ENCODE measurements at regions not wholly inside any gene's neighbourhood (a gene's known extent, or its start where the extent isn't known, plus 50 kb on each side); places are given as distances from the start of the nearest gene placed in this dataset.

GRCh38 chr1:203954293-203954692, 92.9 kb downstream of the SNRPE start:
- Histone ChIP-seq H3K4me1 (no peaks in the 10 kb centered on the region), H3K4me3 (no peak overlapping the region), H3K9me3 (peaks cover 9% of the 10 kb centered on the region), H3K36me3 (no peaks in the 10 kb centered on the region), H3K27me3 (no peaks in the 10 kb centered on the region), H3K27ac (no peak overlapping the region)
- 92% methylated on average over 5 of the region's 5 CpGs for WGBS
- no peak for DNase-seq (ENCODE audit: low spot score in 2 of 2)
- TF ChIP-seq POLR2A (IDR thresholded peaks at IDR 0.05) (no peak), POLR2AphosphoS5 (IDR thresholded peaks at IDR 0.05) (no peak), CTCF (IDR thresholded peaks at IDR 0.05) (no peak), EP300 (IDR thresholded peaks at IDR 0.05) (no peak)

GRCh38 chr1:203954788-203955552, 93.6 kb downstream of the SNRPE start:
- DNase-seq (ENCODE audit: low spot score in 2 of 2): no peak
- TF ChIP-seq POLR2A (IDR thresholded peaks at IDR 0.05) (no peak), CTCF (IDR thresholded peaks at IDR 0.05) (no peak), POLR2AphosphoS5 (IDR thresholded peaks at IDR 0.05) (no peak), EP300 (IDR thresholded peaks at IDR 0.05) (no peak)
- Histone ChIP-seq H3K36me3 (no peaks in the 10 kb centered on the region), H3K27ac (no peak overlapping the region), H3K9me3 (peaks cover 9% of the 10 kb centered on the region), H3K4me3 (no peak overlapping the region), H3K27me3 (no peaks in the 10 kb centered on the region), H3K4me1 (no peaks in the 10 kb centered on the region)
- 81% methylated on average over 5 of the region's 5 CpGs for WGBS

GRCh38 chr1:203968761-203969160, 104.2 kb upstream of the SOX13 start:
- no peak overlapping the region for H3K27ac ChIP-seq
- WGBS: 34% methylated on average over 2 of the region's 2 CpGs
- no peaks in the 10 kb centered on the region for H3K36me3 ChIP-seq
- H3K9me3 ChIP-seq: no peaks in the 10 kb centered on the region
- TF ChIP-seq CTCF (IDR thresholded peaks at IDR 0.05) (no peak), POLR2AphosphoS5 (IDR thresholded peaks at IDR 0.05) (no peak), EP300 (IDR thresholded peaks at IDR 0.05) (no peak), POLR2A (IDR thresholded peaks at IDR 0.05) (no peak)
- H3K4me3 ChIP-seq: no peak overlapping the region
- DNase-seq (ENCODE audit: low spot score in 2 of 2): peak in 1 of 2 donors; percentile 65
- H3K4me1 ChIP-seq: peaks cover 2% of the 10 kb centered on the region
- no peaks in the 10 kb centered on the region for H3K27me3 ChIP-seq

GRCh38 chr1:203969846-203970245, 103.1 kb upstream of the SOX13 start:
- H3K4me3 ChIP-seq: no peak overlapping the region
- TF ChIP-seq EP300 (IDR thresholded peaks at IDR 0.05) (no peak), POLR2A (IDR thresholded peaks at IDR 0.05) (no peak), CTCF (IDR thresholded peaks at IDR 0.05) (no peak), POLR2AphosphoS5 (IDR thresholded peaks at IDR 0.05) (no peak)
- no peaks in the 10 kb centered on the region for H3K36me3 ChIP-seq
- no peak overlapping the region for H3K27ac ChIP-seq
- no peak for DNase-seq (ENCODE audit: low spot score in 2 of 2)
- no peaks in the 10 kb centered on the region for H3K27me3 ChIP-seq
- H3K9me3 ChIP-seq: no peaks in the 10 kb centered on the region
- H3K4me1 ChIP-seq: peaks cover 2% of the 10 kb centered on the region
- 72% methylated on average over 3 of the region's 3 CpGs for WGBS

DNA sequence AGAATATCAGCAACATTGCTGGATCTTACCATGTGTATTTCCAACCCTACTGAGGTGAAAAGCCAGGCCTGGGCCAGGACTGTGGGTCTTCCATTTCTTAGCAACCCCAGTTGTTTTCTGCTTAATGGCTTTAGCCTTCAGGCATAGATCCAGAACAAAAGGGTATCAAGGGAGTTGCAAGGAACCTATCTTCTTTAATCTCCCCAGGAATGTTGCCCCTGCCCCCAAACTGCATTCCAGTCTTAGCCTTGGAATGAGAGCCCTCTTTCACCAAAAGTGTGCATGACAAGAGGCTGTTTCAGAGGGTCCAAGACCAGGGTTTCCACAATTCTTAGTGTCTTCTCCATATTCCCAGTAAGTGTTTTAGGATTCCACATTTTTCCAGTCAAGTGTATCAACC, 87.9 kb upstream of the SOX13 start:
- H3K4me1 ChIP-seq: no peaks in the 10 kb centered on the region
- no peak for DNase-seq (ENCODE audit: low spot score in 2 of 2)
- no peaks in the 10 kb centered on the region for H3K27me3 ChIP-seq
- H3K27ac ChIP-seq: no peak overlapping the region
- no peak for TF ChIP-seq POLR2A (IDR thresholded peaks at IDR 0.05)
- no peak for TF ChIP-seq POLR2AphosphoS5 (IDR thresholded peaks at IDR 0.05)
- no peak for TF ChIP-seq EP300 (IDR thresholded peaks at IDR 0.05)
- no peak for TF ChIP-seq CTCF (IDR thresholded peaks at IDR 0.05)
- no peaks in the 10 kb centered on the region for H3K9me3 ChIP-seq
- H3K4me3 ChIP-seq: no peak overlapping the region
- no peaks in the 10 kb centered on the region for H3K36me3 ChIP-seq
